ENCODE measurements at regions not wholly inside any gene's neighbourhood (a gene's known extent, or its start where the extent isn't known, plus 50 kb on each side); places are given as distances from the start of the nearest gene placed in this dataset.

- TF ChIP-seq CTCF (IDR thresholded peaks at IDR 0.05; ENCODE audit: borderline replicate concordance): no peak
- no peaks in the 10 kb centered on the region for H3K36me3 ChIP-seq
- H3K27me3 ChIP-seq (ENCODE audit: low read depth): peaks cover 5% of the 10 kb centered on the region
- no peak for DNase-seq
- no peaks in the 10 kb centered on the region for H3K4me1 ChIP-seq
- H3K4me3 ChIP-seq: no peak overlapping the region
- no peak overlapping the region for H3K27ac ChIP-seq (replicated peaks)
- no peaks in the 10 kb centered on the region for H3K9me3 ChIP-seq (replicated peaks)
- intact Hi-C loops (cut with micrococcal nuclease): no loop called here
Observed at GRCh38 chr3:117447419-117447818, 737.8 kb downstream of the TUSC7 start.

- DNase-seq: no peak
- no peaks in the 10 kb centered on the region for H3K27me3 ChIP-seq (ENCODE audit: low read depth)
- no peak overlapping the region for H3K27ac ChIP-seq (replicated peaks)
- no peaks in the 10 kb centered on the region for H3K36me3 ChIP-seq
- no peak for TF ChIP-seq CTCF (IDR thresholded peaks at IDR 0.05; ENCODE audit: borderline replicate concordance)
- H3K9me3 ChIP-seq (replicated peaks): no peaks in the 10 kb centered on the region
- H3K4me3 ChIP-seq: no peak overlapping the region
- intact Hi-C loops (cut with micrococcal nuclease): no loop called here
- no peaks in the 10 kb centered on the region for H3K4me1 ChIP-seq
Observed at GRCh38 chr3:117450026-117450425, 740.4 kb downstream of the TUSC7 start.

- Histone ChIP-seq H3K4me3 (no peak overlapping the region), H3K36me3 (no peaks in the 10 kb centered on the region), H3K9me3 (replicated peaks) (no peaks in the 10 kb centered on the region), H3K27ac (replicated peaks) (no peak overlapping the region), H3K4me1 (no peaks in the 10 kb centered on the region), H3K27me3 (ENCODE audit: low read depth) (no peaks in the 10 kb centered on the region)
- no peak for DNase-seq
- intact Hi-C loops (cut with micrococcal nuclease): no loop called here
- no peak for TF ChIP-seq CTCF (IDR thresholded peaks at IDR 0.05; ENCODE audit: borderline replicate concordance)
Observed at GRCh38 chr3:117454254-117454653, 744.7 kb downstream of the TUSC7 start.

- no peaks in the 10 kb centered on the region for H3K4me1 ChIP-seq
- TF ChIP-seq CTCF (IDR thresholded peaks at IDR 0.05; ENCODE audit: borderline replicate concordance): no peak
- intact Hi-C loops (cut with micrococcal nuclease): no loop called here
- no peaks in the 10 kb centered on the region for H3K36me3 ChIP-seq
- DNase-seq: no peak
- H3K27ac ChIP-seq (replicated peaks): no peak overlapping the region
- H3K27me3 ChIP-seq (ENCODE audit: low read depth): no peaks in the 10 kb centered on the region
- no peaks in the 10 kb centered on the region for H3K9me3 ChIP-seq (replicated peaks)
- no peak overlapping the region for H3K4me3 ChIP-seq
Observed at GRCh38 chr3:117454908-117455307, 745.3 kb downstream of the TUSC7 start.

- intact Hi-C loops (cut with micrococcal nuclease): no loop called here
- DNase-seq: no peak
- Histone ChIP-seq H3K4me3 (no peak overlapping the region), H3K9me3 (replicated peaks) (no peaks in the 10 kb centered on the region), H3K4me1 (no peaks in the 10 kb centered on the region), H3K27ac (replicated peaks) (no peak overlapping the region), H3K27me3 (ENCODE audit: low read depth) (no peaks in the 10 kb centered on the region), H3K36me3 (no peaks in the 10 kb centered on the region)
- TF ChIP-seq CTCF (IDR thresholded peaks at IDR 0.05; ENCODE audit: borderline replicate concordance): no peak
Observed at GRCh38 chr3:117455782-117456181, 746.2 kb downstream of the TUSC7 start.
